A549 (cell line): ENCODE measurements at regions not wholly inside any gene's neighbourhood (a gene's known extent, or its start where the extent isn't known, plus 50 kb on each side); places are given as distances from the start of the nearest gene placed in this dataset.

Experiments
- CEBPB ChIP-seq, 2 experiments: fragments of >200 bp in 1 of 2; sonication (Bioruptor Twin) in 1 of 2; formaldehyde crosslinking in 1 of 2; IDR thresholded peaks; 2 replicates each; pipeline ENCODE4 v1.6.1; 2012 to 2016
- CHD4 ChIP-seq: fragments of 200-600 bp; sonication (generic); IDR thresholded peaks from 2 replicates; pipeline ENCODE4 v1.6.1; 2016; ENCODE audit warnings: antibody characterized with exemption, mild to moderate bottlenecking, borderline replicate concordance
- CTCF ChIP-seq: fragments of >200 bp; sonication (Bioruptor Twin); formaldehyde crosslinking; IDR thresholded peaks from 3 replicates; pipeline ENCODE4 v1.5.1; 2016
- JUNB ChIP-seq: fragments of >200 bp; sonication (Bioruptor Twin); formaldehyde crosslinking; IDR thresholded peaks from 2 replicates; pipeline ENCODE4 v1.6.1; 2016
- MYC ChIP-seq: IDR thresholded peaks from 2 replicates; pipeline ENCODE4 v1.6.1; 2012; ENCODE audit warnings: mild to moderate bottlenecking, inconsistent platforms, low read length, improper control_type of control experiment, borderline replicate concordance
- NPAS2 ChIP-seq: fragments of 250-450 bp; sonication (Bioruptor Pico); IDR thresholded peaks from 2 replicates; pipeline ENCODE4 v1.8.0; 2022; ENCODE audit warnings: mild to moderate bottlenecking, moderate library complexity, borderline replicate concordance
- POLR2A ChIP-seq: IDR thresholded peaks from 2 replicates; pipeline ENCODE4 v1.6.1; 2012; ENCODE audit warnings: mild to moderate bottlenecking, low read length
- RFX5 ChIP-seq: fragments of 450-650 bp; IDR thresholded peaks from 2 replicates; pipeline ENCODE4 v1.7.1; 2014; ENCODE audit warnings: antibody characterized with exemption, mild to moderate bottlenecking, moderate library complexity
- RNF2 ChIP-seq: fragments of 200-600 bp; sonication (generic); IDR thresholded peaks from 2 replicates; pipeline ENCODE4 v1.6.1; 2016; ENCODE audit warnings: low read depth, mild to moderate bottlenecking, antibody characterized with exemption, moderate library complexity, borderline replicate concordance
- SMC3 ChIP-seq: fragments of >200 bp; sonication (Bioruptor Twin); formaldehyde crosslinking; IDR thresholded peaks from 3 replicates; pipeline ENCODE4 v1.6.1; 2018; ENCODE audit warnings: inconsistent platforms
- SREBF2 ChIP-seq: fragments of 450-650 bp; IDR thresholded peaks from 2 replicates; pipeline ENCODE4 v1.6.1; 2014; ENCODE audit warnings: mild to moderate bottlenecking, moderate library complexity
- ZNF302 ChIP-seq: fragments of 250-450 bp; sonication (Bioruptor Pico); IDR thresholded peaks from 2 replicates; pipeline ENCODE4 v1.9.0; 2021; ENCODE audit warnings: inconsistent platforms, mild to moderate bottlenecking, moderate library complexity
- TF ChIP-seq, protein P1 (sequence below): fragments of 200-600 bp; sonication (generic); IDR thresholded peaks from 2 replicates; pipeline ENCODE4 v1.6.1; 2016; ENCODE audit warnings: antibody characterized with exemption, mild to moderate bottlenecking, moderate library complexity

DNA sequence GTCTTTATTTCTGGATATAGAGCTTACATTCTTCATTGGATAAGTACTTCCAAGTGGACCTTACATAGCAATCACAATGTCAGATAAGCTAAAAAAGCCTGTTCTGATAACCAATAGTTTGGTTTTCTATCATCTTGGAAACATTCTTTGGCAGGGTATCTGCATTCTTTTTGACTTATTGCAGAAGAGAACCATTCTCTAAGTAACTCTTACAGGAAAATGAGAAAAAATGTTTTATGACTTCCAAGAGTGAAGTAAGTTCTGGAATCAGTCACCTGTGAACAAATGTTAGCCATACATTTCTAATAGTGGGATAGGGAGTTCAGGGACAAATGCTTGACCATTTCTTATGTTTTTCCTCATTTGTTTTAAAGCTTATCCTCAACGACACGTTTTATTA, 564.0 kb downstream of the CD109 start:
- TF ChIP-seq CTCF (no peak), SMC3 (no peak), POLR2A (no peak), JUNB (no peak), ZNF302 (CRISPR knock-in tag) (no peak), CEBPB (IDR thresholded peaks at IDR 0.05) (no peak), SREBF2 (no peak), MYC (no peak), RFX5 (no peak), NPAS2 (CRISPR knock-in tag) (no peak), RNF2 (no peak), CHD4 (no peak)
- TF ChIP-seq, protein P1, sequence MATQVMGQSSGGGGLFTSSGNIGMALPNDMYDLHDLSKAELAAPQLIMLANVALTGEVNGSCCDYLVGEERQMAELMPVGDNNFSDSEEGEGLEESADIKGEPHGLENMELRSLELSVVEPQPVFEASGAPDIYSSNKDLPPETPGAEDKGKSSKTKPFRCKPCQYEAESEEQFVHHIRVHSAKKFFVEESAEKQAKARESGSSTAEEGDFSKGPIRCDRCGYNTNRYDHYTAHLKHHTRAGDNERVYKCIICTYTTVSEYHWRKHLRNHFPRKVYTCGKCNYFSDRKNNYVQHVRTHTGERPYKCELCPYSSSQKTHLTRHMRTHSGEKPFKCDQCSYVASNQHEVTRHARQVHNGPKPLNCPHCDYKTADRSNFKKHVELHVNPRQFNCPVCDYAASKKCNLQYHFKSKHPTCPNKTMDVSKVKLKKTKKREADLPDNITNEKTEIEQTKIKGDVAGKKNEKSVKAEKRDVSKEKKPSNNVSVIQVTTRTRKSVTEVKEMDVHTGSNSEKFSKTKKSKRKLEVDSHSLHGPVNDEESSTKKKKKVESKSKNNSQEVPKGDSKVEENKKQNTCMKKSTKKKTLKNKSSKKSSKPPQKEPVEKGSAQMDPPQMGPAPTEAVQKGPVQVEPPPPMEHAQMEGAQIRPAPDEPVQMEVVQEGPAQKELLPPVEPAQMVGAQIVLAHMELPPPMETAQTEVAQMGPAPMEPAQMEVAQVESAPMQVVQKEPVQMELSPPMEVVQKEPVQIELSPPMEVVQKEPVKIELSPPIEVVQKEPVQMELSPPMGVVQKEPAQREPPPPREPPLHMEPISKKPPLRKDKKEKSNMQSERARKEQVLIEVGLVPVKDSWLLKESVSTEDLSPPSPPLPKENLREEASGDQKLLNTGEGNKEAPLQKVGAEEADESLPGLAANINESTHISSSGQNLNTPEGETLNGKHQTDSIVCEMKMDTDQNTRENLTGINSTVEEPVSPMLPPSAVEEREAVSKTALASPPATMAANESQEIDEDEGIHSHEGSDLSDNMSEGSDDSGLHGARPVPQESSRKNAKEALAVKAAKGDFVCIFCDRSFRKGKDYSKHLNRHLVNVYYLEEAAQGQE: no peak
